ENCODE measurements at regions not wholly inside any gene's neighbourhood (a gene's known extent, or its start where the extent isn't known, plus 50 kb on each side); places are given as distances from the start of the nearest gene placed in this dataset.

DNA sequence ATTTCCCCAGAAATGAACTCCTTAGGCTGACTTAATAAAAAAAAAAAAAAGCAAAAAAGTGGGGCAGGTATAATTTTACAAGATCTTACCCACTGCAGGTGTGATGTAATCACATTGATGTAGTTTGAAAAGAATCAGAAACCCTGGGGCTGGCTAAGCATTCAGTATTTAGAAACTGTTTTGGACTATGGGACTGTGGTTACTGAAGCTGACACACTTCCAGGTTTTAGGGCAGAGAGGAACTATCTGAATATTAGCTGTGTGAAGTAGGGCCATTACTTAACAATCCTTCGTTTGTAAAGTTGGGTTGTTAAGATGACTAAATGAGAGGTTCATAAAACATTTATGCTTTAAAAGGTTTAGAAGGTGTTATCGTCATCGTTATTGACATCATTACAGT, 165.3 kb downstream of the FASLG start:
- H4K20me1 ChIP-seq (ENCODE audit: control insufficient read depth, insufficient read depth, insufficient read length) = no peaks in the 10 kb centered on the region

More for the DNA sequence above, 165.3 kb downstream of the FASLG start:
- Histone ChIP-seq H2BK15ac (ENCODE audit: low read depth, low read length) (no peak overlapping the region), H2BK5ac (ENCODE audit: insufficient read length, low read length) (no peak overlapping the region), H2AK5ac (ENCODE audit: insufficient read length, low read length) (no peak overlapping the region), H3K23ac (ENCODE audit: insufficient read length, low read depth, low read length) (no peak overlapping the region), H3K9me3 (ENCODE audit: control insufficient read depth, low read depth, low read length) (no peaks in the 10 kb centered on the region), H3K27ac (ENCODE audit: insufficient read length, low read depth, low read length) (no peak overlapping the region), H3K56ac (ENCODE audit: insufficient read length, low read depth, low read length) (no peak overlapping the region), H3K23me2 (ENCODE audit: insufficient read length, low read depth, low read length, poor library complexity, severe bottlenecking) (no peaks in the 10 kb centered on the region), H2BK20ac (ENCODE audit: low read depth, low read length, poor library complexity, severe bottlenecking) (no peak overlapping the region), H3K4ac (ENCODE audit: low read depth, low read length) (no peak overlapping the region), H2BK120ac (ENCODE audit: low read depth, low read length, poor library complexity, severe bottlenecking) (no peak overlapping the region), H3K79me1 (ENCODE audit: insufficient read depth, low read depth, low read length, poor library complexity, severe bottlenecking) (no peaks in the 10 kb centered on the region), H4K91ac (ENCODE audit: insufficient read length, low read depth, low read length) (no peak overlapping the region), H3K79me2 (ENCODE audit: insufficient read depth, low read length) (no peaks in the 10 kb centered on the region), H3K18ac (ENCODE audit: insufficient read length, low read depth, low read length) (no peak overlapping the region), H2AFZ (ENCODE audit: low read length) (no peak overlapping the region), H3T11ph (ENCODE audit: low read length) (no peak overlapping the region), H3K4me1 (ENCODE audit: insufficient read depth, low read length) (no peaks in the 10 kb centered on the region), H4K5ac (ENCODE audit: insufficient read length, low read depth, low read length) (no peak overlapping the region), H3K27me3 (ENCODE audit: insufficient read depth, low read length) (no peaks in the 10 kb centered on the region), H3K14ac (ENCODE audit: insufficient read depth, low read length) (no peak overlapping the region), H2BK12ac (ENCODE audit: insufficient read length, low read depth, low read length) (no peak overlapping the region), H3K4me2 (ENCODE audit: insufficient read depth, insufficient read length, low read length) (no peak overlapping the region), H3K9ac (ENCODE audit: extremely low read depth, insufficient read length, low read length) (no peak overlapping the region), H4K8ac (replicated peaks; ENCODE audit: insufficient read length, low read depth, low read length) (no peak overlapping the region)
- H3K36me3 Mint-ChIP-seq (ENCODE audit: insufficient read depth in 1 of 3, low read depth in 3 of 3) = no peaks in the 10 kb centered on the region
- H3K4me1 Mint-ChIP-seq = peaks cover 2 to 4% of the 10 kb centered on the region in 2 experiments; a peak in 1 of 4 replicates
- H3K27ac Mint-ChIP-seq = no peak overlapping the region
- no peaks in the 10 kb centered on the region for H3K9me3 Mint-ChIP-seq
- no peaks in the 10 kb centered on the region for H3K27me3 Mint-ChIP-seq (ENCODE audit: low read depth)
- TF ChIP-seq, protein P1, sequence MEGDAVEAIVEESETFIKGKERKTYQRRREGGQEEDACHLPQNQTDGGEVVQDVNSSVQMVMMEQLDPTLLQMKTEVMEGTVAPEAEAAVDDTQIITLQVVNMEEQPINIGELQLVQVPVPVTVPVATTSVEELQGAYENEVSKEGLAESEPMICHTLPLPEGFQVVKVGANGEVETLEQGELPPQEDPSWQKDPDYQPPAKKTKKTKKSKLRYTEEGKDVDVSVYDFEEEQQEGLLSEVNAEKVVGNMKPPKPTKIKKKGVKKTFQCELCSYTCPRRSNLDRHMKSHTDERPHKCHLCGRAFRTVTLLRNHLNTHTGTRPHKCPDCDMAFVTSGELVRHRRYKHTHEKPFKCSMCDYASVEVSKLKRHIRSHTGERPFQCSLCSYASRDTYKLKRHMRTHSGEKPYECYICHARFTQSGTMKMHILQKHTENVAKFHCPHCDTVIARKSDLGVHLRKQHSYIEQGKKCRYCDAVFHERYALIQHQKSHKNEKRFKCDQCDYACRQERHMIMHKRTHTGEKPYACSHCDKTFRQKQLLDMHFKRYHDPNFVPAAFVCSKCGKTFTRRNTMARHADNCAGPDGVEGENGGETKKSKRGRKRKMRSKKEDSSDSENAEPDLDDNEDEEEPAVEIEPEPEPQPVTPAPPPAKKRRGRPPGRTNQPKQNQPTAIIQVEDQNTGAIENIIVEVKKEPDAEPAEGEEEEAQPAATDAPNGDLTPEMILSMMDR (conservative IDR thresholded peaks at IDR 0.05) = no peak
- WGBS (ENCODE audit: extremely low coverage, insufficient read length, low lambda C conversion rate) = no CpG with 5 or more reads among the region's 3 CpGs
- H3K4me3 Mint-ChIP-seq = no peak overlapping the region
- no peak for DNase-seq

Measured in H9 (cell line).